GM12878 (cell line): ENCODE measurements at regions not wholly inside any gene's neighbourhood (a gene's known extent, or its start where the extent isn't known, plus 50 kb on each side); places are given as distances from the start of the nearest gene placed in this dataset.

Experiments
- ATAC-seq: fragments of 200-7000 bp; cut with Tn5 transposase; 3 replicates; pipeline ENCODE4 v1.9.1; 2020; ENCODE audit warnings: mild to moderate bottlenecking, moderate library complexity
- BruUV-seq: library from RNA; stranded (reverse); fragments of 400-500 nt; replicated peaks from 2 replicates; lab custom pipeline; 2021; lab: Mats Ljungman, UMichigan
- CTCF ChIA-PET: fragments of 300-600 bp; sonication (Branson Sonifier 250); formaldehyde crosslinking; extraction: SDS; loops from one replicate; lab custom pipeline; 2021; ENCODE audit warnings: inconsistent platforms; lab: Yijun Ruan, JAX
- POLR2A ChIA-PET: fragments of 350-600 bp; formaldehyde crosslinking; extraction: SDS; loops from one replicate; lab custom pipeline; 2021; ENCODE audit warnings: inconsistent platforms; lab: Charles Lee
- RAD21 ChIA-PET: fragments of 300-600 bp; sonication (Branson Sonifier 250); formaldehyde crosslinking; loops from one replicate; lab custom pipeline; 2023; ENCODE audit warnings: antibody characterized with exemption; ENCODE audit not compliant: unreplicated experiment; lab: Charles Lee
- SMC1A ChIA-PET: fragments of 300-600 bp; sonication (Branson Sonifier 250); formaldehyde crosslinking; loops from one replicate; lab custom pipeline; 2023; ENCODE audit not compliant: unreplicated experiment, uncharacterized antibody; lab: Charles Lee
- DNase-seq: peaks from one replicate; pipeline ENCODE4 v3.0.0-alpha.2; 2011; ENCODE audit warnings: low read depth, low spot score
- FAIRE-seq: peaks from 3 replicates; lab custom pipeline; 2011; peaks lifted over from hg19 to GRCh38; lab: Jason Lieb, UNC
- H2AFZ ChIP-seq: 2 replicates; pipeline ENCODE4 v1.6.0; 2011; ENCODE audit warnings: low read depth, low read length, control low read depth; ENCODE audit not compliant: control insufficient read depth
- H3K27ac ChIP-seq: 2 replicates; pipeline ENCODE4 v1.5.1; 2011; ENCODE audit warnings: control low read depth; ENCODE audit not compliant: control insufficient read depth, insufficient read depth
- H3K27me3 ChIP-seq, 2 experiments: replicated peaks in 1 of 2; 2 replicates each; pipeline versions ENCODE4 v1.6.0 to v1.6.1; 2011; ENCODE audit warnings: low read length in 1 of 2; ENCODE audit not compliant: control insufficient read depth in 2 of 2, insufficient read depth in 2 of 2
- H3K36me3 ChIP-seq, 2 experiments: 2 replicates each; pipeline ENCODE4 v1.5.1; 2011; ENCODE audit warnings: low read length in 1 of 2; ENCODE audit not compliant: control insufficient read depth in 2 of 2, insufficient read depth in 2 of 2
- H3K4me1 ChIP-seq: 2 replicates; pipeline ENCODE4 v1.6.1; 2011; ENCODE audit warnings: mild to moderate bottlenecking, low read length, moderate library complexity, mixed read lengths; ENCODE audit not compliant: control insufficient read depth, insufficient read depth
- H3K4me2 ChIP-seq: 2 replicates; pipeline ENCODE4 v1.6.0; 2011; ENCODE audit warnings: control low read depth; ENCODE audit not compliant: control insufficient read depth, insufficient read depth
- H3K4me3 ChIP-seq: fragments of 200-600 bp; sonication (generic); 2 replicates; pipeline ENCODE4 v1.5.1; 2016
- H3K79me2 ChIP-seq: 2 replicates; pipeline ENCODE4 v1.6.0; 2011; ENCODE audit warnings: low read length; ENCODE audit not compliant: control insufficient read depth, insufficient read depth
- H3K9ac ChIP-seq: 2 replicates; pipeline ENCODE4 v1.8.0; 2011; ENCODE audit warnings: low read length, control low read depth, mixed read lengths; ENCODE audit not compliant: control insufficient read depth, insufficient read depth
- H3K9me3 ChIP-seq: replicated peaks from 3 replicates; pipeline ENCODE4 v1.5.1; 2011; ENCODE audit warnings: mild to moderate bottlenecking, low read length; ENCODE audit not compliant: control insufficient read depth, insufficient read depth
- H4K20me1 ChIP-seq: 2 replicates; pipeline ENCODE4 v1.6.0; 2011; ENCODE audit not compliant: control insufficient read depth, insufficient read depth
- BACH1 ChIP-seq: fragments of 450-650 bp; IDR thresholded peaks from 2 replicates; pipeline ENCODE4 v1.6.1; 2017; ENCODE audit warnings: mild to moderate bottlenecking, borderline replicate concordance
- MTA3 ChIP-seq: IDR thresholded peaks from 2 replicates; pipeline ENCODE4 v1.6.1; 2012; ENCODE audit warnings: low read length, inconsistent platforms, borderline replicate concordance
- NFYB ChIP-seq: IDR thresholded peaks from 2 replicates; pipeline ENCODE4 v1.6.1; 2011; ENCODE audit warnings: low read depth, mild to moderate bottlenecking, low read length, improper control_type of control experiment, moderate library complexity; ENCODE audit not compliant: insufficient read depth
- RUNX3 ChIP-seq: IDR thresholded peaks from 2 replicates; pipeline ENCODE4 v1.6.1; 2012; ENCODE audit warnings: low read length, inconsistent platforms
- SMAD5 ChIP-seq: IDR thresholded peaks from 2 replicates; pipeline ENCODE4 v1.6.1; 2016; ENCODE audit warnings: antibody characterized with exemption, low read depth
- SREBF2 ChIP-seq: IDR thresholded peaks from 2 replicates; pipeline ENCODE4 v1.6.1; 2012; ENCODE audit warnings: mild to moderate bottlenecking, low read length
- TCF3 ChIP-seq: IDR thresholded peaks from 2 replicates; pipeline ENCODE4 v1.6.1; 2012; ENCODE audit warnings: low read depth, mild to moderate bottlenecking, low read length, borderline replicate concordance; ENCODE audit not compliant: insufficient read depth
- ZBED1 ChIP-seq: IDR thresholded peaks from 2 replicates; pipeline ENCODE4 v1.6.1; 2016; ENCODE audit warnings: borderline replicate concordance
- ZNF384 ChIP-seq: IDR thresholded peaks from 2 replicates; pipeline ENCODE4 v1.6.1; 2012; ENCODE audit warnings: low read depth, mild to moderate bottlenecking, low read length, improper control_type of control experiment, borderline replicate concordance
- WGBS: methylation state at CpG from one replicate; pipeline ENCODE4 v1.1.6; 2016; ENCODE audit warnings: low lambda C conversion rate; ENCODE audit not compliant: insufficient replicate concordance, insufficient coverage; ENCODE audit errors: missing lambda C conversion rate; 5-methylcytosine and 5-hydroxymethylcytosine counted together
- in situ Hi-C: fragments of 300-500 bp; cut with MboI; formaldehyde crosslinking; loops from 9 replicates; pipeline ENCODE4 v1.14.3; 2018; ENCODE audit warnings: mixed read lengths
- intact Hi-C: fragments of 100-400 bp; cut with micrococcal nuclease; formaldehyde crosslinking; loops from one replicate; pipeline ENCODE4 v1.14.2; 2022; ENCODE audit not compliant: unreplicated experiment
- TF ChIP-seq, protein P1 (sequence below): IDR thresholded peaks from 2 replicates; pipeline ENCODE4 v1.6.1; 2012; ENCODE audit warnings: mild to moderate bottlenecking, low read depth, low read length

DNA sequence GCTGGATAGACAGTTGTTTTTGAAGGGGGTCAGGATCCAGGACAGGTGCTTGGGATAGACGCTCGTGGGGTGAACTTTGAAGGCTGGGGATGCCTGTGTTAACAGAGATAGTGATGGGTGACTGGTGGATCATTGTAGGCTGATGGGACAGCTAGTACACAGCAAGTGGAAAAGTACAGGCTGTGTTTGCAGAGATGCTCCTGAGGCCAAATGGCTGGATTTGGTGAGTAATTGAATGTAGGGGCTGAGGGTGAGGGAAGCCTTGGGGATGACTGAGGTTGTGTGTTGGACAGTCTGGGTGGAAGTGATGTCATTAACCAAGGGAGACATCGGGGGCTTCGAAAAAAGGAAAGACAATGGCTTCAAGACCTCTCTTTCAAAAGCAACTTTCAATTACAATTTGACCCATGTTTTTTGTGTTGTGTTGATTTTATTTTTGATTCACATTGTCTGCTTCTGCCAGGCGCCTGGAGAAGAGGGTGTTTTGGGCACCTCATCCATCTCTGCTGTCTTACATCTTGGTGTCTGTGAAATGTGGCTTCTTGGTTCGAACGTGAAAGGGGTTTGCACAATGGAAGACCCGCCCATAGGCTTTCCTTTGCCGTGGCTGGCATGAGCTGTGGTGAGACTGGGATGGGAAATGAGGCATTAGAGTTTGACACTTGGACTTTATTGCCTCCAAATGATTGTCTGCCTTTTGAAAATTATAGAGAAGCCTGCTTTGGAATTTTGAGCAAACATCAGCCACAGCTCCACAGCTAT is 147.5 kb downstream of the FOXD2 start (continued):
- no peak for TF ChIP-seq BACH1
- TF ChIP-seq, all 136 proteins: peak for 0

DNA sequence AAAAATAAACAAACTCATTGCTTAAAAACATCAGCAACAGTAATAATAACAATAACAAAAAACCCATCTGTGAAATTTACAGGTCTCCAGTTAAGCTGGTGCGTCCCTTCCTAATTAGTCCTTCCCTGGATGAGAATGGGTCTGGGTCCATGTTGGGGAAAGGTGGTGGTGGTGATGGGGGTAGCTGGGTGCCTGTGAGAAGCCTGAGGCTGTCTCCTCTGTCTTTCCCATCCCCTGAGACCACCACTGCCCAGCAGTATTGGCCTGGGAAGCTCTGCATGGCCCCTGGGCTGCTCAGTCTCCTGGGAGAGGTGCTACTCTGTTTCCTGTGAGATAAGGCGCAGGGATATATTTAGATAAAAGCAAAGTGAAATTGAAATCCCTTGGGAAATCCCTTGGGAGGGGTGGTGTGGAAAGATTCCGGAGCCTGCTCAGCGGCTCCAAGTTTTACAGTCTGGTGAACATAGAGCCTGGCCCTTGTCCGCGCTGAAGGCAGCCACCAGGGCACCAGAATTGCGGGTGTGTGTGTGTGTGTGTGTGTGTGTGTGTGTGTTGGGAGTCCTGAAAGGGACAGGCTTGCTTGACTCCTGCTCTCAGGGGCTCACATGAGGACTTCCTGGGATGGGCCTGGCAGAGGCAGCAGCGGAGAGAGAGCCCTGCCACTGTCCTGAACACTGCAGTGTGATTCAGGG is 150.2 kb downstream of the FOXD2 start:
- Histone ChIP-seq H3K36me3 (no peaks in the 10 kb centered on the region), H4K20me1 (no peaks in the 10 kb centered on the region), H3K27ac (no peak overlapping the region), H3K4me2 (no peak overlapping the region), H3K4me1 (no peaks in the 10 kb centered on the region), H3K4me3 (no peak overlapping the region), H3K9me3 (no peaks in the 10 kb centered on the region), H3K27me3 (no peaks in the 10 kb centered on the region; a peak in 2 of 4 replicates), H3K9ac (no peak overlapping the region), H3K79me2 (no peaks in the 10 kb centered on the region), H2AFZ (no peak overlapping the region)
- ChIA-PET SMC1A (no interaction called here), POLR2A (no interaction called here), RAD21 (no interaction called here), CTCF (no interaction called here)
- FAIRE-seq (no peak), DNase-seq (no peak), ATAC-seq (no peak)
- intact Hi-C loops: no loop called here
- 55% methylated on average over 8 of the region's 8 CpGs for WGBS
- no peak for TF ChIP-seq NFYB
- TF ChIP-seq TCF3: no peak
- TF ChIP-seq ZBED1: no peak
- no peak for TF ChIP-seq MTA3
- TF ChIP-seq, protein P1, sequence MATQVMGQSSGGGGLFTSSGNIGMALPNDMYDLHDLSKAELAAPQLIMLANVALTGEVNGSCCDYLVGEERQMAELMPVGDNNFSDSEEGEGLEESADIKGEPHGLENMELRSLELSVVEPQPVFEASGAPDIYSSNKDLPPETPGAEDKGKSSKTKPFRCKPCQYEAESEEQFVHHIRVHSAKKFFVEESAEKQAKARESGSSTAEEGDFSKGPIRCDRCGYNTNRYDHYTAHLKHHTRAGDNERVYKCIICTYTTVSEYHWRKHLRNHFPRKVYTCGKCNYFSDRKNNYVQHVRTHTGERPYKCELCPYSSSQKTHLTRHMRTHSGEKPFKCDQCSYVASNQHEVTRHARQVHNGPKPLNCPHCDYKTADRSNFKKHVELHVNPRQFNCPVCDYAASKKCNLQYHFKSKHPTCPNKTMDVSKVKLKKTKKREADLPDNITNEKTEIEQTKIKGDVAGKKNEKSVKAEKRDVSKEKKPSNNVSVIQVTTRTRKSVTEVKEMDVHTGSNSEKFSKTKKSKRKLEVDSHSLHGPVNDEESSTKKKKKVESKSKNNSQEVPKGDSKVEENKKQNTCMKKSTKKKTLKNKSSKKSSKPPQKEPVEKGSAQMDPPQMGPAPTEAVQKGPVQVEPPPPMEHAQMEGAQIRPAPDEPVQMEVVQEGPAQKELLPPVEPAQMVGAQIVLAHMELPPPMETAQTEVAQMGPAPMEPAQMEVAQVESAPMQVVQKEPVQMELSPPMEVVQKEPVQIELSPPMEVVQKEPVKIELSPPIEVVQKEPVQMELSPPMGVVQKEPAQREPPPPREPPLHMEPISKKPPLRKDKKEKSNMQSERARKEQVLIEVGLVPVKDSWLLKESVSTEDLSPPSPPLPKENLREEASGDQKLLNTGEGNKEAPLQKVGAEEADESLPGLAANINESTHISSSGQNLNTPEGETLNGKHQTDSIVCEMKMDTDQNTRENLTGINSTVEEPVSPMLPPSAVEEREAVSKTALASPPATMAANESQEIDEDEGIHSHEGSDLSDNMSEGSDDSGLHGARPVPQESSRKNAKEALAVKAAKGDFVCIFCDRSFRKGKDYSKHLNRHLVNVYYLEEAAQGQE: no peak
- TF ChIP-seq ZNF384: no peak
- no peak for TF ChIP-seq SMAD5
- no peak for TF ChIP-seq RUNX3
- no peak for TF ChIP-seq SREBF2
- in situ Hi-C loops: no loop called here
- BruUV-seq: no TSS peak
